ENCODE measurements at regions not wholly inside any gene's neighbourhood (a gene's known extent, or its start where the extent isn't known, plus 50 kb on each side); places are given as distances from the start of the nearest gene placed in this dataset.

DNA sequence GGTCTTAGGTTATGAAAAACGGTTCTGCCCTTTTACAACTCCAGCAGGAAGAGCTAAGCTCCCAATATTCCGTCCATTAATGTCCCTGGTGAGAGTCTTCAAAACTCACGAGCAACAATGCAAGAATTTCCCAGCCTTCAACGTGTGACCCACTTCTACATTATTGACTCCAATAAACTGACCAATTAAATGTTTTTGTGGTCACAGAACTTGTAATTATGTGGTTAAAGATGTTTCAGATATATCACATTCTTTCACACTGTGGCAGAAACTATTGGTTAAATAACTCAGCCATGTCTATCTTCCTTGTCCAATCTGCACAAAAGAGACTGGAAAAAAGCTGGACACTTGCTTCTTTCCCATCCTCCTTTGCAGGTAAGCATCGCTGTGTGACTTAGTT is 286.6 kb upstream of the ADAMTS9 start:
- TF ChIP-seq, protein P1, sequence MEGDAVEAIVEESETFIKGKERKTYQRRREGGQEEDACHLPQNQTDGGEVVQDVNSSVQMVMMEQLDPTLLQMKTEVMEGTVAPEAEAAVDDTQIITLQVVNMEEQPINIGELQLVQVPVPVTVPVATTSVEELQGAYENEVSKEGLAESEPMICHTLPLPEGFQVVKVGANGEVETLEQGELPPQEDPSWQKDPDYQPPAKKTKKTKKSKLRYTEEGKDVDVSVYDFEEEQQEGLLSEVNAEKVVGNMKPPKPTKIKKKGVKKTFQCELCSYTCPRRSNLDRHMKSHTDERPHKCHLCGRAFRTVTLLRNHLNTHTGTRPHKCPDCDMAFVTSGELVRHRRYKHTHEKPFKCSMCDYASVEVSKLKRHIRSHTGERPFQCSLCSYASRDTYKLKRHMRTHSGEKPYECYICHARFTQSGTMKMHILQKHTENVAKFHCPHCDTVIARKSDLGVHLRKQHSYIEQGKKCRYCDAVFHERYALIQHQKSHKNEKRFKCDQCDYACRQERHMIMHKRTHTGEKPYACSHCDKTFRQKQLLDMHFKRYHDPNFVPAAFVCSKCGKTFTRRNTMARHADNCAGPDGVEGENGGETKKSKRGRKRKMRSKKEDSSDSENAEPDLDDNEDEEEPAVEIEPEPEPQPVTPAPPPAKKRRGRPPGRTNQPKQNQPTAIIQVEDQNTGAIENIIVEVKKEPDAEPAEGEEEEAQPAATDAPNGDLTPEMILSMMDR (IDR thresholded peaks at IDR 0.05): no peak
- no peak for TF ChIP-seq POLR2A (IDR thresholded peaks at IDR 0.05)

Measured in transverse colon (tissue), 3 donors.